ENCODE measurements at regions not wholly inside any gene's neighbourhood (a gene's known extent, or its start where the extent isn't known, plus 50 kb on each side); places are given as distances from the start of the nearest gene placed in this dataset.

DNA sequence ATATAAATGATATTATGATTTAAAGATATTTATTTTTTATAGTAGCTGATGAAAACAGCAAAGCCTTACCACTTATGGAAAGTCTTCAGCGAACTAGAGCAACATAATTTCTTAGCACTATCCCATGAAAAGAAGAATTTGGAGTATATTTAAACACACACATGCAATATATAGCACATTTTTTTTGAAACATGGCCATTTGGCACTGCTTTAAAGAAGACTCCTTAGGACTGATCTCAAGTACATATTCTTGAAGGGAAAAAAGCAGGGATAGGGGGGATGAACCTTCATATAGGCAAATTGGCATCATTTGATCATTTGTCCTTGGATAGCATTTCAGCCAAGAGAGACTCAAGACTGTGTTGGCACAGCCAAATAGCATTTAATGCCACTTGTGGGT, 193.3 kb downstream of the ANKRD50 start:
- Histone ChIP-seq H3K27ac (no peak overlapping the region), H3K27me3 (replicated peaks) (no peaks in the 10 kb centered on the region), H3K4me3 (no peak overlapping the region), H3K9me3 (replicated peaks) (no peaks in the 10 kb centered on the region), H3K4me1 (replicated peaks) (no peaks in the 10 kb centered on the region), H3K36me3 (no peaks in the 10 kb centered on the region)
- DNase-seq (ENCODE audit: low read depth in 1 of 2, low spot score in 2 of 2), result no peak

DNA sequence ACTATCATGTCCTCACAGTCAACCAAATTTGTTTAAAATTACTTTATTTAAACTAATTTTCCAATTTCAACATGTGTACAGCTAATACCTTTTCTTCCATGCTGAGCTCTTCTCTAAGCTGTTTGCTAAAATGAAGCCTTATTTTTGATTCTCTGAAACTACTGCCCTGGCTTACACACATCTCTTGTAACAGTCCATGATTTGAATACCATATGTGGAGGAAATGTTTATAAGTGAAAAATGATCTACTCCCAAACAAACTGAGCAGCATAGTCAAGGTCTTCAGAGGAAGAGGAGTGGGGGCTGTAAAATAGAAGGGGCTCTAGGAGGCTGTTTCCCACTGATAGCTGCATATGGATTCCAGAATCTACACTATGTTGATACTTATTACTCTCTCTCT, 188.7 kb downstream of the ANKRD50 start:
- Histone ChIP-seq H3K27me3 (replicated peaks) (no peaks in the 10 kb centered on the region), H3K27ac (no peak overlapping the region), H3K4me1 (replicated peaks) (peaks cover 8% of the 10 kb centered on the region; the same call in 1 of the 2 replicates), H3K4me3 (no peak overlapping the region), H3K9me3 (replicated peaks) (no peaks in the 10 kb centered on the region), H3K36me3 (no peaks in the 10 kb centered on the region)
- no peak for DNase-seq (ENCODE audit: low read depth in 1 of 2, low spot score in 2 of 2)

GRCh38 chr4:124525524-124525923, 187.0 kb downstream of the ANKRD50 start:
- Histone ChIP-seq H3K27ac (no peak overlapping the region), H3K27me3 (replicated peaks) (no peaks in the 10 kb centered on the region), H3K4me3 (no peak overlapping the region), H3K9me3 (replicated peaks) (no peaks in the 10 kb centered on the region), H3K4me1 (replicated peaks) (peaks cover 8% of the 10 kb centered on the region; the same call in 1 of the 2 replicates), H3K36me3 (no peaks in the 10 kb centered on the region)
- DNase-seq (ENCODE audit: low read depth in 1 of 2, low spot score in 2 of 2), result no peak

GRCh38 chr4:124526331-124526730, 186.2 kb downstream of the ANKRD50 start:
- no peak overlapping the region for H3K27ac ChIP-seq
- peaks cover 8% of the 10 kb centered on the region; the same call in 1 of the 2 replicates for H3K4me1 ChIP-seq (replicated peaks)
- H3K27me3 ChIP-seq (replicated peaks), result no peaks in the 10 kb centered on the region
- no peak overlapping the region for H3K4me3 ChIP-seq
- H3K36me3 ChIP-seq, result no peaks in the 10 kb centered on the region
- DNase-seq (ENCODE audit: low read depth in 1 of 2, low spot score in 2 of 2), result no peak
- H3K9me3 ChIP-seq (replicated peaks), result no peaks in the 10 kb centered on the region

DNA sequence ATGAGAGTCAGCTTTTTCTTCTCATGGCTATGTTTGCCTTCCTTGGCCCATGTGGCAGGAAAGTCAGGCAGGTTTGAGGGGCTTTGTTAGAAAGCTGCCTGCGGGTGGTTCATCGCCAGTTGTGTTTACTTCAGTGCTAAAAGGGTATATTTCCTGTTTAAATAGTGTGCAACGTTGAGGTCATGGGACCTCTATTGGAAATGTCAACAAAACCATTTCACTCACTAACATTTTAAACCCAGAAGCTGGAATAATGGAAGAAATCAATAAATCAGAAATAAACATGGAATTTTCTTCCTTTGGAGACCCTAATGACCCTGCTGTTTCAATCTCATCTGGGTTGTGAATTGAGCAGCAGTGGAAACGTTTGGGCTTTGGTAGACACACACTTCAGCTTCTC, 185.8 kb downstream of the ANKRD50 start:
- H3K27ac ChIP-seq, result no peak overlapping the region
- no peaks in the 10 kb centered on the region for H3K27me3 ChIP-seq (replicated peaks)
- H3K36me3 ChIP-seq, result no peaks in the 10 kb centered on the region
- no peak overlapping the region for H3K4me3 ChIP-seq
- no peaks in the 10 kb centered on the region for H3K9me3 ChIP-seq (replicated peaks)
- H3K4me1 ChIP-seq (replicated peaks), result peaks cover 8% of the 10 kb centered on the region; the same call in 1 of the 2 replicates
- no peak for DNase-seq (ENCODE audit: low read depth in 1 of 2, low spot score in 2 of 2)

DNA sequence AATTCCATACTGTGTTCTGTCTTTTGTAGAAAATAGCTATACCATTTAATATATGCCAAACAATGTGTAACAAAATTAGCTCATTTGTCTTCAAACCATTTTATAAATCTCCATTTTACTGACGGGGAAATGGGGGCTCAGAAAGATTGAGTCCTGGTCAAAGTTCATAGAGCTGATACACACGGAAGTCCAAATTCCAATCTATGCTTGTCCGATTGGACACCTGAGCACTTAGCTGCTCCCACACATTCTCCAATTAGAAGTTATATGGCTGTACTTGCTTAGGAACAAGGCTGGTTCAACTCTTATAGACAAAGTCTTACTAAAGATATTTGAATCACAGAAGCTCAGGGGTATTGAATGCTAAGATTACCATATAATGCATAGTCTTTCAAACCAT, 185.2 kb downstream of the ANKRD50 start:
- no peak for DNase-seq (ENCODE audit: low read depth in 1 of 2, low spot score in 2 of 2)
- H3K27ac ChIP-seq, result no peak overlapping the region
- no peak overlapping the region for H3K4me3 ChIP-seq
- no peaks in the 10 kb centered on the region for H3K27me3 ChIP-seq (replicated peaks)
- H3K36me3 ChIP-seq, result no peaks in the 10 kb centered on the region
- H3K9me3 ChIP-seq (replicated peaks), result no peaks in the 10 kb centered on the region
- H3K4me1 ChIP-seq (replicated peaks), result peaks cover 8% of the 10 kb centered on the region; the same call in 1 of the 2 replicates

DNA sequence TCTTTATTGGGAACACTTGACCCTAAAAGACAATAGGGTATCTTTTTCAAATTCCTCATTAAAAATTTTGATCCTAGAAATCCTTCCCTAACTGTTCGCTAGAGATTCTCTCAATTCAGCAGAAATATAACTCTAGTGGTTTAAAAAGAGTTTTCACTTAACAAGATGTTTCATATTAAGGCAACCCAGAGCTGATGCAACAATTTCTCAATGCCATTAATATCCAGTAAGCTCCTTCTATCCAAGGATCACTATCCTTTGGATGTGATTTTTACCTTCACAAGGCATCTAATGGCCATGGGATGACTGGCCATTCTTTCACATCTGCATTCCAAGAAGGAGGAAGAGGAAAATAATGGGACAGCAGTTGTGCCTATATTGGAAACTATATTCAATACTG, 183.4 kb downstream of the ANKRD50 start:
- no peak for DNase-seq (ENCODE audit: low read depth in 1 of 2, low spot score in 2 of 2)
- Histone ChIP-seq H3K27ac (no peak overlapping the region), H3K4me1 (replicated peaks) (peaks cover 8% of the 10 kb centered on the region; the same call in 1 of the 2 replicates), H3K4me3 (no peak overlapping the region), H3K27me3 (replicated peaks) (no peaks in the 10 kb centered on the region), H3K36me3 (no peaks in the 10 kb centered on the region), H3K9me3 (replicated peaks) (no peaks in the 10 kb centered on the region)

GRCh38 chr4:124530464-124531077, 182.0 kb downstream of the ANKRD50 start:
- no peaks in the 10 kb centered on the region for H3K9me3 ChIP-seq (replicated peaks)
- H3K4me1 ChIP-seq (replicated peaks), result peaks cover 8% of the 10 kb centered on the region; the same call in 1 of the 2 replicates
- DNase-seq (ENCODE audit: low read depth in 1 of 2, low spot score in 2 of 2), result no peak
- H3K36me3 ChIP-seq, result no peaks in the 10 kb centered on the region
- H3K4me3 ChIP-seq, result no peak overlapping the region
- H3K27me3 ChIP-seq (replicated peaks), result no peaks in the 10 kb centered on the region
- H3K27ac ChIP-seq, result no peak overlapping the region

DNA sequence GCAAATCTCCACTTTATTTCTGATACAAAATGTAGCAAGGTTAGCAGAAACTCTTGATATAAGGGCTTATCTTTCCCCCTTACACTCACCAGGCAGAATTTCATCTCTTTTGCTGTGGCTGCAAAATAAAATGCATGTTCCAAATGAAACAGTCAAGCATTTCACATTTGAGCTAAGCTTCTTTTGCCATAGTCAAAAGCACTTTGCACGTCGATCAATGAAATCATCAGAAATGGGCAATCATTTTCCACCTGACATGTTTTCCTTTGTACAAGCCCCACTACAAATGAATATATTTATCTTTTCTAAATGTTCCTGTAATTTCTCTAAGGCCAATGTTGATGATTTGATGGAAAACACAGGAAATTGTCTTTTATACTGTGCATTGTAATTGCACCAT, 178.4 kb downstream of the ANKRD50 start:
- no peaks in the 10 kb centered on the region for H3K4me1 ChIP-seq (replicated peaks)
- no peaks in the 10 kb centered on the region for H3K27me3 ChIP-seq (replicated peaks)
- no peak for DNase-seq (ENCODE audit: low read depth in 1 of 2, low spot score in 2 of 2)
- no peaks in the 10 kb centered on the region for H3K36me3 ChIP-seq
- H3K4me3 ChIP-seq, result no peak overlapping the region
- H3K27ac ChIP-seq, result no peak overlapping the region
- no peaks in the 10 kb centered on the region for H3K9me3 ChIP-seq (replicated peaks)

DNA sequence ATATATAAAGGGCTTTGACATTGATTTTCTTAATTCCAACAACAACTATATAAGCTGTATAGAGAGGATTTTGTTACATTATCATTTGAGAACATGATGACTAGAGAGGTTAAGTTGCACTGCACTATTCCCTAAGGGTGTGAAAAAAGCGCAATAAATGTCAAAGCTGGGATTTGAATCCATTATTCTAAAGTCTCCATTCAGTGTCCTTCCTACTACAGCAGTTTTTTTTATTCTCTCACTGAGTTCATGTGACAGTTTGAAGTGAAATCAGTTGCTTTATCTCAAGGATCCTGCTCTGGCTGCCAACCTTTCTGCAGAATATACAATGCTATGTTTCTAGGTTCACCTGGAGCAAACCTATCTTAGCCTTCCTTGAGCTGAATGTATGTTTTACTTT, 177.5 kb downstream of the ANKRD50 start:
- H3K27me3 ChIP-seq (replicated peaks), result no peaks in the 10 kb centered on the region
- DNase-seq (ENCODE audit: low read depth in 1 of 2, low spot score in 2 of 2), result no peak
- H3K4me1 ChIP-seq (replicated peaks), result no peaks in the 10 kb centered on the region
- no peaks in the 10 kb centered on the region for H3K36me3 ChIP-seq
- no peaks in the 10 kb centered on the region for H3K9me3 ChIP-seq (replicated peaks)
- no peak overlapping the region for H3K27ac ChIP-seq
- H3K4me3 ChIP-seq, result no peak overlapping the region

- H3K4me3 ChIP-seq, result no peak overlapping the region
- H3K36me3 ChIP-seq, result no peaks in the 10 kb centered on the region
- no peaks in the 10 kb centered on the region for H3K27me3 ChIP-seq (replicated peaks)
- no peak for DNase-seq (ENCODE audit: low read depth in 1 of 2, low spot score in 2 of 2)
- H3K27ac ChIP-seq, result no peak overlapping the region
- no peaks in the 10 kb centered on the region for H3K4me1 ChIP-seq (replicated peaks)
- no peaks in the 10 kb centered on the region for H3K9me3 ChIP-seq (replicated peaks)
These were observed 175.6 kb downstream of the ANKRD50 start for GRCh38 chr4:124536946-124537345.

GRCh38 chr4:124537971-124538370, 174.6 kb downstream of the ANKRD50 start:
- Histone ChIP-seq H3K36me3 (no peaks in the 10 kb centered on the region), H3K27ac (no peak overlapping the region), H3K4me1 (replicated peaks) (no peaks in the 10 kb centered on the region), H3K9me3 (replicated peaks) (no peaks in the 10 kb centered on the region), H3K27me3 (replicated peaks) (no peaks in the 10 kb centered on the region), H3K4me3 (no peak overlapping the region)
- DNase-seq (ENCODE audit: low read depth in 1 of 2, low spot score in 2 of 2), result no peak

DNA sequence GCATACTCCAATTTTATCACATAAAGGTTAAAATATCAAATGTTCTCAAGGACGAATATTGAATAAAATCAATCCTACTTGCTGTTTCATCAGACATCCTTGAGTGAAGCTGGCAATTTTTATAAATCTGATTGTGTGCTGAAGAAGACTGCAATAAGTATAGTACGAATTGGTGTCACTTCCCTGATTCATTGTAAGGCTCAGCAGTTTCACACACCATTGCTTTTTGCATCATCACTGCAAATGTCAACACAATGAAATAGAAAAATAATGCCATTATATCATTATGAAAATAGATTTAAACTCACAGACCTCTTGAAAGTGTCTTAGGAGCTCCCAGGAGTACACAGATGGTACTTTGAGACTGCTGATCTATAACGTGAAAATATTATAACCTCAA, 172.5 kb downstream of the ANKRD50 start:
- no peak overlapping the region for H3K4me3 ChIP-seq

DNA sequence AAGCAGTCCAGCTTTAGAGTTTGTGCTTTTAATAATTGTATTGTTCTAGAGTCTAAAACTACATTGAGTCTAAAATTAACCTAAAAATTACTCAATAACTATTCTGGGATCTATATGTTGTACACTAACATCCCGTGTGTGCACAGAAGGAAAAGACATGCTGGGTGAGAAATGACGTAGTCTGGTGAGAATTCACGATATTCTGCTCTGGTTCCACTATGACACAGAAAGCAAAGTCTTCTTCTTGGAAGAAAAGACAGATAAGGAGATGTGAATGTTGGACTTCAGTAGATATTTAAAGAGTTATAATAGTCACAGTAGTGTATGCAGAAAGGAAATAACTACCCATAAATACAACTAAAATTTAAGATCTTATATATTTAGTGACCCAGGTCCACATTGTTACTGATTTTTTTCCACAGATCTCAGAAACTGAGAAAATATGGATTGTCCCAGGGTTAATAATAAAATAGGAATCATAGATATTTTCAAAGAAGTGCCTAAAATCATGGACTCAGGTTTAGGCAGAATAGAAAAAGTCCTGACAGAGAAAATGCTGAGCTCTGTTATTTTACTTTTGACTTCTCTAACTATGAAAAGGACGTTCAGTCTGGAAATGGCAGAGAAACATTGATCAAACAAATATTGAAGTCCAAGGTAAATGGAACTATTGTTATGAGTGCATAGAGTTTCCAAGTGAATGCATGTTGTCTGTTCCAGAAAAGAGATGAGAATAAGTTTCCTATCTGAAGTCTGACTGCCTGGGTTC, 170.7 kb downstream of the ANKRD50 start:
- H3K27me3 ChIP-seq (replicated peaks), result no peaks in the 10 kb centered on the region
- H3K4me1 ChIP-seq (replicated peaks), result no peaks in the 10 kb centered on the region
- H3K4me3 ChIP-seq, result no peak overlapping the region
- H3K36me3 ChIP-seq, result no peaks in the 10 kb centered on the region
- no peak overlapping the region for H3K27ac ChIP-seq
- DNase-seq (ENCODE audit: low read depth in 1 of 2, low spot score in 2 of 2), result no peak
- H3K9me3 ChIP-seq (replicated peaks), result no peaks in the 10 kb centered on the region

More for the DNA sequence above, 172.5 kb downstream of the ANKRD50 start:
- no peak overlapping the region for H3K27ac ChIP-seq
- H3K9me3 ChIP-seq (replicated peaks), result no peaks in the 10 kb centered on the region
- H3K27me3 ChIP-seq (replicated peaks), result no peaks in the 10 kb centered on the region
- no peak for DNase-seq (ENCODE audit: low read depth in 1 of 2, low spot score in 2 of 2)
- no peaks in the 10 kb centered on the region for H3K36me3 ChIP-seq
- no peaks in the 10 kb centered on the region for H3K4me1 ChIP-seq (replicated peaks)

Measured in SJSA1 (cell line).